HG02840 (cell line): ENCODE measurements at regions not wholly inside any gene's neighbourhood (a gene's known extent, or its start where the extent isn't known, plus 50 kb on each side); places are given as distances from the start of the nearest gene placed in this dataset.

Experiments
- ATAC-seq: cut with Tn5 transposase; IDR thresholded peaks from one replicate; pipeline ENCODE4 v1.9.1; 2021; ENCODE audit warnings: mild to moderate bottlenecking, moderate library complexity, moderate number of reproducible peaks; ENCODE audit not compliant: unreplicated experiment, low FRiP score

GRCh38 chr13:44165889-44166496 is 207.6 kb upstream of the SERP2 start:
- no peak for ATAC-seq

- no peak for ATAC-seq
Observed at GRCh38 chr13:44169018-44169911, 204.4 kb upstream of the SERP2 start.

- ATAC-seq = no peak
Observed at GRCh38 chr13:44170731-44171130, 202.9 kb upstream of the SERP2 start.

- ATAC-seq = no peak
Observed at GRCh38 chr13:44171156-44171555, 202.5 kb upstream of the SERP2 start.

- ATAC-seq = no peak
Observed at GRCh38 chr13:44171861-44172260, 201.8 kb upstream of the SERP2 start.

GRCh38 chr13:44172281-44172810 is 201.3 kb upstream of the SERP2 start:
- ATAC-seq = no peak

- no peak for ATAC-seq
Observed at GRCh38 chr13:44174769-44175425, 198.7 kb upstream of the SERP2 start.

GRCh38 chr13:44176173-44176572 is 197.5 kb upstream of the SERP2 start:
- ATAC-seq = no peak

- no peak for ATAC-seq
Observed at GRCh38 chr13:44180876-44181536, 192.6 kb upstream of the SERP2 start.

GRCh38 chr13:44181931-44182330 is 191.7 kb upstream of the SERP2 start:
- no peak for ATAC-seq

GRCh38 chr13:44184740-44185139 is 188.9 kb upstream of the SERP2 start:
- no peak for ATAC-seq

- no peak for ATAC-seq
Observed at GRCh38 chr13:44188257-44188656, 185.4 kb upstream of the SERP2 start.

GRCh38 chr13:44189085-44189484 is 184.5 kb upstream of the SERP2 start:
- ATAC-seq = no peak

GRCh38 chr13:44191103-44191502 is 182.5 kb upstream of the SERP2 start:
- no peak for ATAC-seq

- ATAC-seq = no peak
Observed at GRCh38 chr13:44191504-44192171, 182.0 kb upstream of the SERP2 start.

- ATAC-seq = no peak
Observed at GRCh38 chr13:44193731-44194130, 179.9 kb upstream of the SERP2 start.

- ATAC-seq = no peak
Observed at GRCh38 chr13:44195245-44195644, 178.4 kb upstream of the SERP2 start.

- no peak for ATAC-seq
Observed at GRCh38 chr13:44196196-44196751, 177.3 kb upstream of the SERP2 start.

GRCh38 chr13:44197791-44198770 is 175.5 kb upstream of the SERP2 start:
- ATAC-seq = no peak
